A549 (cell line): ENCODE measurements at regions not wholly inside any gene's neighbourhood (a gene's known extent, or its start where the extent isn't known, plus 50 kb on each side); places are given as distances from the start of the nearest gene placed in this dataset.

Source experiments
- KDM5A ChIP-seq: fragments of 200-600 bp; sonication (generic); IDR thresholded peaks from 2 replicates; pipeline ENCODE4 v1.6.1; 2016; ENCODE audit warnings: antibody characterized with exemption, mild to moderate bottlenecking
- POLR2A ChIP-seq: IDR thresholded peaks from 2 replicates; pipeline ENCODE4 v1.6.1; 2012; ENCODE audit warnings: mild to moderate bottlenecking, low read length
- POLR2AphosphoS2 ChIP-seq: conservative IDR thresholded peaks from 2 replicates; pipeline ENCODE4 v1.6.1; 2012; ENCODE audit warnings: low read length, improper control_type of control experiment, inconsistent platforms
- RAD21 ChIP-seq, 2 experiments: fragments of >200 bp in 1 of 2; sonication (Bioruptor Twin) in 1 of 2; formaldehyde crosslinking in 1 of 2; IDR thresholded peaks in 1 of 2; conservative IDR thresholded peaks in 1 of 2; 2 replicates in 1 of 2; 3 replicates in 1 of 2; pipeline ENCODE4 v1.6.1; 2012 to 2018; ENCODE audit warnings: inconsistent platforms in 1 of 2
- TF ChIP-seq, protein P1 (sequence below): fragments of >200 bp; sonication (Bioruptor Twin); formaldehyde crosslinking; IDR thresholded peaks from 3 replicates; pipeline ENCODE4 v1.5.1; 2016
- TF ChIP-seq, protein P2 (sequence below): IDR thresholded peaks from 2 replicates; pipeline ENCODE4 v1.6.1; 2012

DNA sequence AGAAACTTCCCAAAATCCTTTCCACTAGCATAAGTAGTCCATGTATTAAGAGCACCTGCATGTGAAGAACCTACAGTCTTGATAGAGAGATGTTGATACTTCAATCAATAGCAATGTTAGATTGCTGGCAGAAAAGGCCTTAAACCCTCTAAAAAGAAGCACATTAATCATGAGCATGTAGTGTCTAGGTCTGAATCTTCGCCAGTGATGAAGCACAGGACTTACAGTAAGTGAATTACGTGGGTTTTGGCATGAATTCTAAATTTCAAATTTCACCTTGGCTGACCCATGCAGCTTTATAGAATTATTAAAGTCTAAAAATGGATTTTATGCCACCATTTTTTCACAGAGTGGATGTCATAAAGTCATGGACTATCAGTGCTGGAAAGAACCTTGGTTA, 791.6 kb upstream of the NOVA1 start:
- TF ChIP-seq, protein P1, sequence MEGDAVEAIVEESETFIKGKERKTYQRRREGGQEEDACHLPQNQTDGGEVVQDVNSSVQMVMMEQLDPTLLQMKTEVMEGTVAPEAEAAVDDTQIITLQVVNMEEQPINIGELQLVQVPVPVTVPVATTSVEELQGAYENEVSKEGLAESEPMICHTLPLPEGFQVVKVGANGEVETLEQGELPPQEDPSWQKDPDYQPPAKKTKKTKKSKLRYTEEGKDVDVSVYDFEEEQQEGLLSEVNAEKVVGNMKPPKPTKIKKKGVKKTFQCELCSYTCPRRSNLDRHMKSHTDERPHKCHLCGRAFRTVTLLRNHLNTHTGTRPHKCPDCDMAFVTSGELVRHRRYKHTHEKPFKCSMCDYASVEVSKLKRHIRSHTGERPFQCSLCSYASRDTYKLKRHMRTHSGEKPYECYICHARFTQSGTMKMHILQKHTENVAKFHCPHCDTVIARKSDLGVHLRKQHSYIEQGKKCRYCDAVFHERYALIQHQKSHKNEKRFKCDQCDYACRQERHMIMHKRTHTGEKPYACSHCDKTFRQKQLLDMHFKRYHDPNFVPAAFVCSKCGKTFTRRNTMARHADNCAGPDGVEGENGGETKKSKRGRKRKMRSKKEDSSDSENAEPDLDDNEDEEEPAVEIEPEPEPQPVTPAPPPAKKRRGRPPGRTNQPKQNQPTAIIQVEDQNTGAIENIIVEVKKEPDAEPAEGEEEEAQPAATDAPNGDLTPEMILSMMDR = no peak
- TF ChIP-seq RAD21 (conservative IDR thresholded peaks at IDR 0.05 in 1 of 2, IDR thresholded peaks at IDR 0.05 in 1 of 2) (no peak), POLR2A (no peak), POLR2AphosphoS2 (no peak), KDM5A (no peak)
- TF ChIP-seq, protein P2, sequence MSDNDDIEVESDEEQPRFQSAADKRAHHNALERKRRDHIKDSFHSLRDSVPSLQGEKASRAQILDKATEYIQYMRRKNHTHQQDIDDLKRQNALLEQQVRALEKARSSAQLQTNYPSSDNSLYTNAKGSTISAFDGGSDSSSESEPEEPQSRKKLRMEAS = no peak
